Esophagus muscularis mucosa (tissue), 4 donors: ENCODE measurements at regions not wholly inside any gene's neighbourhood (a gene's known extent, or its start where the extent isn't known, plus 50 kb on each side); places are given as distances from the start of the nearest gene placed in this dataset.

ENCODE experiments used
- DNase-seq: peaks from one replicate; pipeline ENCODE4 v3.0.0-alpha.2; 2017; ENCODE audit errors: extremely low spot score
- H3K27ac ChIP-seq, 4 donors: fragments of 200-600 bp; sonication (generic); replicated peaks in 1 of 4; 1 replicate in 3 of 4; 2 replicates in 1 of 4; pipeline ENCODE4 v1.5.1; 2016 to 2019; ENCODE audit warnings: mild to moderate bottlenecking in 1 of 4
- H3K27me3 ChIP-seq, 4 donors: fragments of 200-600 bp; sonication (generic); one replicate each; pipeline versions ENCODE4 v1.5.1 to v1.6.0; 2016 to 2019
- H3K36me3 ChIP-seq, 4 donors: fragments of 200-600 bp; sonication (generic); one replicate each; pipeline ENCODE4 v1.5.1; 2016 to 2019
- H3K4me1 ChIP-seq, 4 donors: fragments of 200-600 bp; sonication (generic); one replicate each; pipeline ENCODE4 v1.5.1; 2016 to 2019
- H3K4me3 ChIP-seq, 4 donors: fragments of 200-600 bp; sonication (generic); 1 replicate in 2 of 4; 2 replicates in 2 of 4; pipeline ENCODE4 v1.5.1; 2016 to 2019; ENCODE audit warnings: mild to moderate bottlenecking in 4 of 4, moderate library complexity in 1 of 4
- H3K9me3 ChIP-seq, 4 donors: fragments of 200-600 bp; sonication (generic); 1 replicate in 3 of 4; 2 replicates in 1 of 4; pipeline ENCODE4 v1.5.1; 2016 to 2019
- CTCF ChIP-seq, 3 experiments: fragments of 200-600 bp in 2 of 3; fragments of 450-650 bp in 1 of 3; sonication (generic) in 2 of 3; IDR thresholded peaks; one replicate each; pipeline ENCODE4 v1.5.1; 2017 to 2019; ENCODE audit warnings: antibody characterized with exemption in 3 of 3, mild to moderate bottlenecking in 2 of 3, moderate library complexity in 1 of 3
- EP300 ChIP-seq: sonication (generic); formaldehyde crosslinking; IDR thresholded peaks from one replicate; pipeline ENCODE4 v1.6.1; 2017; ENCODE audit warnings: antibody characterized with exemption
- POLR2A ChIP-seq: fragments of 450-650 bp; IDR thresholded peaks from one replicate; pipeline ENCODE4 v1.6.1; 2017; ENCODE audit warnings: antibody characterized with exemption, moderate library complexity, mild to moderate bottlenecking, low read depth
- POLR2AphosphoS5 ChIP-seq, 2 donors: sonication (generic); formaldehyde crosslinking; IDR thresholded peaks; one replicate each; pipeline ENCODE4 v1.6.1; 2017; ENCODE audit warnings: antibody characterized with exemption in 2 of 2
- WGBS: methylation state at CpG from one replicate; pipeline ENCODE4 v1.1.5; 2018; 5-methylcytosine and 5-hydroxymethylcytosine counted together
- intact Hi-C: fragments of 100-400 bp; cut with DNase I; formaldehyde crosslinking; loops from one replicate; pipeline ENCODE4 v1.15.1; 2023

- no peaks in the 10 kb centered on the region for H3K9me3 ChIP-seq
- no peaks in the 10 kb centered on the region for H3K36me3 ChIP-seq
- intact Hi-C loops: no loop called here
- H3K27ac ChIP-seq: no peak overlapping the region
- no peaks in the 10 kb centered on the region for H3K27me3 ChIP-seq
- H3K4me1 ChIP-seq: no peaks in the 10 kb centered on the region
- no peak overlapping the region for H3K4me3 ChIP-seq
- TF ChIP-seq POLR2A (no peak), POLR2AphosphoS5 (IDR thresholded peaks at IDR 0.05) (no peak), EP300 (no peak), CTCF (IDR thresholded peaks at IDR 0.05) (no peak)
- no peak for DNase-seq
- WGBS: 80% methylated on average over 6 of the region's 6 CpGs
These were observed 122.1 kb upstream of the XIRP2 start for GRCh38 chr2:166766220-166766619.

- TF ChIP-seq POLR2AphosphoS5 (IDR thresholded peaks at IDR 0.05) (no peak), EP300 (no peak), CTCF (IDR thresholded peaks at IDR 0.05) (no peak), POLR2A (no peak)
- Histone ChIP-seq H3K9me3 (no peaks in the 10 kb centered on the region), H3K4me3 (no peak overlapping the region), H3K27ac (no peak overlapping the region), H3K4me1 (no peaks in the 10 kb centered on the region), H3K36me3 (no peaks in the 10 kb centered on the region), H3K27me3 (no peaks in the 10 kb centered on the region)
- intact Hi-C loops: no loop called here
- 22% methylated on average over 1 of the region's 1 CpG for whole genome bisulfite sequencing
- DNase-seq: no peak
These were observed 123.1 kb upstream of the XIRP2 start for GRCh38 chr2:166765141-166765540.

- intact Hi-C loops: no loop called here
- Histone ChIP-seq H3K27me3 (no peaks in the 10 kb centered on the region), H3K4me3 (no peak overlapping the region), H3K36me3 (no peaks in the 10 kb centered on the region), H3K9me3 (no peaks in the 10 kb centered on the region), H3K4me1 (no peaks in the 10 kb centered on the region), H3K27ac (no peak overlapping the region)
- no peak for DNase-seq
- TF ChIP-seq EP300: no peak
- no peak for TF ChIP-seq POLR2AphosphoS5 (IDR thresholded peaks at IDR 0.05)
- TF ChIP-seq CTCF (IDR thresholded peaks at IDR 0.05): no peak
- TF ChIP-seq POLR2A: no peak
These were observed 123.6 kb upstream of the XIRP2 start for GRCh38 chr2:166764702-166765101.

GRCh38 chr2:166764216-166764615 is 124.1 kb upstream of the XIRP2 start:
- no peak for DNase-seq
- intact Hi-C loops: no loop called here
- Histone ChIP-seq H3K36me3 (no peaks in the 10 kb centered on the region), H3K4me1 (no peaks in the 10 kb centered on the region), H3K27me3 (no peaks in the 10 kb centered on the region), H3K9me3 (no peaks in the 10 kb centered on the region), H3K4me3 (no peak overlapping the region), H3K27ac (no peak overlapping the region)
- WGBS: 97% methylated on average over 1 of the region's 1 CpG
- TF ChIP-seq CTCF (IDR thresholded peaks at IDR 0.05): no peak
- no peak for TF ChIP-seq EP300
- TF ChIP-seq POLR2A: no peak
- no peak for TF ChIP-seq POLR2AphosphoS5 (IDR thresholded peaks at IDR 0.05)

- TF ChIP-seq POLR2A (no peak), CTCF (IDR thresholded peaks at IDR 0.05) (no peak), POLR2AphosphoS5 (IDR thresholded peaks at IDR 0.05) (no peak), EP300 (no peak)
- Histone ChIP-seq H3K4me3 (no peak overlapping the region), H3K36me3 (no peaks in the 10 kb centered on the region), H3K27ac (no peak overlapping the region), H3K27me3 (no peaks in the 10 kb centered on the region), H3K4me1 (no peaks in the 10 kb centered on the region), H3K9me3 (no peaks in the 10 kb centered on the region)
- DNase-seq: no peak
- intact Hi-C loops: no loop called here
- 88% methylated on average over 2 of the region's 2 CpGs for WGBS
These were observed 125.5 kb upstream of the XIRP2 start for GRCh38 chr2:166762746-166763145.
